NCI-H1436 (cell line): ENCODE measurements at regions not wholly inside any gene's neighbourhood (a gene's known extent, or its start where the extent isn't known, plus 50 kb on each side); places are given as distances from the start of the nearest gene placed in this dataset.
"Not testable (repeated sequence)": the region's sequence is repeated elsewhere in the genome, so short reads cannot be mapped to it uniquely, and the experiment has no call there.

Experiments used
- DNase-seq: peaks from one replicate; lab custom pipeline; 2025; lab: John Stamatoyannopoulos, UW

GRCh38 chr9:3659647-3660046, 133.8 kb upstream of the RFX3 start:
- no peak for DNase-seq

DNA sequence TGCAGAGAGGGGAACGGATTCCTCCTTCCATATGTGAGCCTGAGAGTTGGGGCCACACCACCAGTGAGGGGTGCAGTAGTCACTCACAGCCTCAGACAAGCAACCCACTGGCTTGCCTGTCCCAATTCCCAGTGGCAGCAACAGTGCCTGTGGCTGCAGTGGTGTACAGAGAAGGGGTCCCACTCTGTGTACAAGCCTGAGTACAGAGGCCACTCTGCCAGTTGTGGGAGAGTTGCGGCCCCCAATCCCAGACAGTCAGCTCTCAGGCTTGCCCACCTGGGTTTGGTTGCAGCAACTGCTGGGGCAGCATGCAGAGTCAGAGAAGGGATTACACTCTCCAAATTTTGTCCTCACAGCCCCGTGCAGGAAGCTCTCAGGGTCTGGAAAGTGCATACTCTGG, 133.2 kb upstream of the RFX3 start:
- no peak for DNase-seq

DNA sequence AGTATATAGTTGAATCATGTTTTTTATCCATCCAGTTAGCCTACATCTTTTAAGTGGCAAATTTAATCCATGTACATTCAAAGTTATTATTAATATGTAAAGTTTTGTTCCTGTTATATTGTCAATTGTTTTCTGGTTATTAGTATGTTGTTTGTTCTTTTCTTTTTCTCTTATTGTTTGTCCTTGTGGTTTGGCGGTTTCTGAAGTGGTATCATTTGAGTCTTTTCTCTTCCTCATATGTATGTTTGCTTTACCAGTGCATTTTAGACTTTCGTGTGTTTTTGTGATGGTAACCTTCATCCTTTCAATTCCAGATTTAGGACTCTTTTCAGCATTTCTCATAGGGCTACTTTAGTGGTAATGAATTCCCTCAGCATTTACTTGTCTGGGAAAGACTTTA, 130.4 kb upstream of the RFX3 start:
- DNase-seq, result no peak

- no peak for DNase-seq
These were observed 125.3 kb upstream of the RFX3 start for GRCh38 chr9:3650994-3651622.

GRCh38 chr9:3648722-3649246, 123.0 kb upstream of the RFX3 start:
- DNase-seq, result no peak

- DNase-seq, result no peak
These were observed 122.5 kb upstream of the RFX3 start for GRCh38 chr9:3648266-3648665.

- no peak for DNase-seq
These were observed 121.9 kb upstream of the RFX3 start for GRCh38 chr9:3647652-3648051.

DNA sequence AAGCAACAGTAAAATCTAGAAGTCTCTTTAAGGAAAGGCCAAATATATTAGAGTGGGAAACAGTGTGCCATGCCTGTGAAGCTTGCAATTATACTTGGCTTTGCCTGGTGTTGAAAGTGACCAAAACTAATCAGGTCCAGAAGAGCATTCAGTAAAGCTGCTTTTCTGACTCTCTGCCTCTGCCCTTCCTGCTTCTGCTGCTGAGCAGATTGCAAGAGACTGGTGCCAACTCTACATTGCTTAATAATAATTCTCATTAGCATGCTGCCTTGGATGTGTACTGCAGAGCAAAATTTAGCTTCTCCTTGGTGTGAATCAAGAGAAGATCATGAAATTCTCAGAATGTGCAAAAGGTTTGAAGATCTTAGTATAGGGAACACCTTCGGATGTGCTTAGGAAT, 120.4 kb upstream of the RFX3 start:
- no peak for DNase-seq

GRCh38 chr9:3642075-3642474, 116.3 kb upstream of the RFX3 start:
- not testable (repeated sequence) for DNase-seq

DNA sequence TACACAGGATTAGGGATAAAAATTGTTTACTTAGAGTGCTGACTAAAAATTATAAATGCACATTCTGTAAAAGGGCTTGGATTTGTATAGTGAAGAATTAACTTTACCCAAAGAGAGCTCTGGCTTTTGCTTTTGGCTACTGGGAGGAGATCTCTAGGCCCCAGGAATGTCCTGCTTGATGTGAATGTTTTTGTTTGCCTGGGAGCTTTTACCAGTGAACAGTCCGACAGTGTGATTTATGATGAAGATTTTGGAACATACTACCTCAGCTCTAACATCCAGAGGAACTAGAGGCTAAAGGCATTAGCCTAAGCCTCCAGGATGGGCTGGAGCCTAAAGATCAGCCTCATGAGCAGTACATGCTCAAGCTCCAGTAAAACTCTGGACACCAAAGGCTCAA, 103.7 kb upstream of the RFX3 start:
- DNase-seq, result no peak

- no peak for DNase-seq
These were observed 102.4 kb upstream of the RFX3 start for GRCh38 chr9:3628239-3628638.

- no peak for DNase-seq
These were observed 82.2 kb upstream of the RFX3 start for GRCh38 chr9:3608011-3608410.

DNA sequence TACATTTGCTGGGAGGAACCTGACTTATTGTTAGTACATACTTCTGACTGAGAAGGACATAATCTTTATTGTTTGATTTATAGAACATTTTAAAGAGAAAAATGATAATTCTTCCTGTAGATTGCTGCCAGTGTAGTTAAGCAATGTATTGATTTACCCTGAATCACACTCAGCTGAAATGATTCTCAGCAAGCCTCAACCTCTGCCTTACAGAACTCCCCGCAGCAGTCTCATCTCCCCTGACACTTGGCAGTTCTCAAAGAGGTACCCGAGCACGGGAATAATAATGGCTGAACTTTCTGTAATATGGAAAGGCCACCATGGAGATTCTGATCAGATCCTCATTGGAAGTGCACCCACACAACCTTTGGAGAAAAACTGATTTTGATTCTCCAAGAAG, 74.9 kb upstream of the RFX3 start:
- DNase-seq, result no peak

DNA sequence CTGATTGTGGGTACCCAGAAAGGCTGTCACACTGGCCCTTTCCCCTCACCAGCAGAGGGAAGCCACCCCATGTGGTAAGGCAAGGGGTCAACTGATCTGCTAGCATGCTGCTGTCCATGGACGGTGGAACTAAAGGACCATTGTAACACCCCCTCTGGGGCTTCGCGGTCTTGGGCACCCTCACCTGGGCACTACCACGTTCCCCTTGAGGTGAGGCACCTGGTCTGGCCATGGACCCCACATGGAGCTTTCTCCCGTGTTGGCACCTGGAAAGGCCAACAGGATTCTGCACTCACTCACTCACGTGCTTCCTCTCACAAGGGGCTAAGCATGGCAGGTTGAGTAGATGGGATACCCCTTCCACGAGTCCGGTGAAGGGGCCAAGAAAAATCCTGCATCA, 72.0 kb upstream of the RFX3 start:
- no peak for DNase-seq

DNA sequence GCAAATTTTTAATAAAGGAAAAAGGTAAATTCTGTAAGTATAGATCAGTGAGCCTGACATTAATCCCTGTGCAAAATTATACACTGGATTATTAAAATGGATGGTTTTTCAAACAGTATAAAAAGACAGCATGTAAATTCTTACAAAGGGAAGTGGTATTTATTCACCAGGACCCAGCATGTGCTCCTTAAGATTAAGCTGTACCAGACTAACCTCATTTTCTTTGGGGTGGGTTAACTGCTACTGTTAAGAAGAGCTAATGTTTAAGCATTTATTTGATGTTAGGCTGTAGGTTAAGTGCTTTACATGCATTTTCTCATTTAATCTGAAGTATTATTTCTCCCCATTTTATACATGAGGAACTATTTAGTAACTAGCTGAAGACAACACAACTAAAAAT, 60.3 kb upstream of the RFX3 start:
- no peak for DNase-seq

DNA sequence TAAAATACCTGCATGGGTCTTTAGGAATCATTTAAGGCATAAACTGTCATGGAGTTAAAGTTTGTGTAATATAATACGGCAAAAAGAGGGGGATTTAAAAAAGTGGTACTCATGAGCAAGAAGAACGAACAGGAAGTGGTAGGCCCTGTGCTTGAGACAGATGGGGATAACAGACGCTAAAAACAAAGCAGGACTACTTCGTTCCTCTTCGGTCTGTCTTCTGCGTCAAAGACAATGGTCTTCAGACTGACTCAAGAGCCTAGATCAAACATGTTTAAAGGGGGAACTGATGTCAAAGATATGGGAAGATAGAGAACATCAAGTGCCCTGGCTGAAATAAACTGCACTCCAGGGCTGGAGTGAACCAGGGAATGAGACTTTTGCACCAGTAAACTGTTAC, 59.8 kb upstream of the RFX3 start:
- DNase-seq, result no peak

- DNase-seq, result no peak
These were observed 53.0 kb upstream of the RFX3 start for GRCh38 chr9:3578786-3579185.

GRCh38 chr9:3576328-3576727, 50.5 kb upstream of the RFX3 start:
- no peak for DNase-seq

DNA sequence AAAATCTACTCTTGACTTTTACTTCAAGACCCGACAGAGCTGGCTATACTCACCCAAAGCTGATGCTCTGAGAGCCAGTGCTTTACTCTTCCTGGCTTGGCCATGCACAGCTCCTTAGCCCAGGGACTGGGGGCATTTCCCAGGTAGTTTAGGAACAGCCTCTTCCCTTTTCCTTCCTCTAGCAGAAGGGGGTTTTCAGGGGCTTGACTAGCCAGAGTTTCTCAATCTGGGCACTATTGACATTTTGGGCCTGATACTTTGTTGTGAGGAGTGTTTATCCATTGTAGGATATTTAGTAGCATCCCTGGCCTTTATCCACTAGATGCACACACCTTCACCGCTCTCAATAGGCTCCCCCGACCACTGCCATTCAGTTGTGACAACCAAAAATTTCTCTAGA, 50.0 kb upstream of the RFX3 start:
- DNase-seq, result no peak
